HG03521 (cell line): ENCODE measurements at regions not wholly inside any gene's neighbourhood (a gene's known extent, or its start where the extent isn't known, plus 50 kb on each side); places are given as distances from the start of the nearest gene placed in this dataset.
"Not testable (repeated sequence)": the region's sequence is repeated elsewhere in the genome, so short reads cannot be mapped to it uniquely, and the experiment has no call there.

Experiments
- ATAC-seq: cut with Tn5 transposase; IDR thresholded peaks from one replicate; pipeline ENCODE4 v1.9.1; 2021; ENCODE audit warnings: mild to moderate bottlenecking, moderate library complexity; ENCODE audit not compliant: unreplicated experiment

DNA sequence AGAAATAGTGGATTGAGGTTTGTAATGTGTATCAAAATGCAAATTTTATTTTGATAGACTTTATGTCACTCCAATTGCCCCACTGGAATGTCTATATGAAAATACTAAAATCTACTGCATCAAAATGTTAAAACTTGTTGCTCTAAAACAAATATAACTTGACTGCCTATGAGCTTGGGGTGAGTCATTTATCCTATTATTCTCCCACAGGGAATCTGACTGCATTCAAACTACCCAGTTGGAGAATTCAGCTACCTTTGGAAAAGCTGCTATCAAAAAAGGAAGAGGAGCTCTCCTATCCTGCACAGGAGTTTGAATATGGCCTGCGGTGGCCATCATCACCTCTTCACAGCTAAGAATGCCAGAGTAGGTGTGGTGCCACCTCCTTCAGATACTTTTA is 173.1 kb downstream of the KLHL28 start:
- ATAC-seq, result no peak

DNA sequence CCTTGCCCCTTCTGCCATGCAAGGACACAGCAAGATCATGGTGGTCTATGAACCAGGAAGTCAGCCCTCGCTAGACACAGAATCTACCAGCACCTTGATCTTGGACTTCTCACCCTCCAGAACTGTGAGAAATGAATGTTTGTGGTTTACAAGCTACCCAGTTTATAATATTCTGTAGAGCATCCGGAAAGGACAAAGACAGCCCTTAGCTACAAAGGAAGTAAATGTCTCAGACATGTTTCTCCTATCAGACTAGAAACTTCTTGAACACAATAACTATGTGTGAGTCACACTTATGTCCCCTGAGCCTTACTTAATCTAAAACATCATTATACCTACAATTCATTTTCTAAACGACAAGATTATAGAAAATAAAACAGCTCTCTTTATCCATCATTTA is 176.7 kb downstream of the KLHL28 start:
- no peak for ATAC-seq

DNA sequence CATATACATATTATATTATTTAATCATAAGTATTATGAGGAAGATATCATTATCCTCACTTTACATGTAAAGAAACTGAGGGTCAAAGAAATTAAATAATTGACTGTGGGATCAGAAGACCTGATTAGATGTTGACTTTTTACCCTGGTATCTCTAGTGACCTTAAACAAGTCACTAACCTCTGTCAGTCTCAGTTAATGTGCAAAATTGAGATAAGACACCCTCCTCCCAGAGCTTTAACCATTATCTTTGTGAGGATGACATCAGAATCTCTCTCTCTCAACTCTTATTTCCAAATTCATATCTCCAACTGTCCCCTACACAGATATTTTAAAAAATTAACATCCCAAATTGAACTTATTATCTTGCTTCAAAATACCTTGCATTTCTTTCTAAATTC is 177.8 kb downstream of the KLHL28 start:
- ATAC-seq, result no peak

DNA sequence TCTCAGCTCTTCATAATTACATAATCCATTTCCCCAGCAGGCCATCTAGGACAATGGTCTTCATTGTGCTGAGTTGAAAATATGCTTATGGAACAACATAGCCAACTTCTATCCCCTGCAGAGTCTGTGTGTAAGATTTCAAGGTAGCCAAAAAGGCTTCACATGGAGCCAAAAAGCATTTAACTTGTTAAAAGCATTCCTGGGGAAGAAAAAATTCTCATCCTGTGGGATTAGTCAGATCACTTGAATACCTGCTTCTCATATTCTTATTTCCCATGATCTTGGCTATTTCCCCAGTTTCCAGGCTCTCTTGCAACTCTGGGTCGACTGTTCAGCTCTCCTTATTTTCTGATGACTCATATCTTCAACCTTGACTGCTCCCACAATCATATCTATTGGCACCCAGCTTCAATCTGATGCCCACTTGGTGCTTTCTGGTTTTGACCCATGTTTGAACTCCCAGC is 178.9 kb downstream of the KLHL28 start:
- no peak for ATAC-seq

DNA sequence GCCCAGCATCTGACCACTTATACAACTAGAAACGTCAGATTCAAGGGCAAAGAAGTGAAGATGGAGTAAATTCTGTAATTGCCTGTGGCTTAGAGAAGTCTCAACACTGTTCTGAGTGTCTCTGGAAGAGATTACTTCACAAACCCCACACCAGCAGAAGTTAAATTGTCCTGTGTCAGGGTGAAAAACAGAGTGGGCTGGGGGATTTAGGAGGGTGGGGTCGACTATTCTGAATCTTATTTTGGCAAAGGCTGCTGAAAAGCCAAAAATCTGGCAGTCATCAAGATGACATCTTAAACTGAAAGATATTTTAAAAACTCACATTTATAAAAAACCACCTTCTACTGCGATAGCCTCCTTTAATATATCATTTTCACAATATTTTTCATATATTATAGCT is 180.8 kb downstream of the KLHL28 start:
- ATAC-seq, result no peak

DNA sequence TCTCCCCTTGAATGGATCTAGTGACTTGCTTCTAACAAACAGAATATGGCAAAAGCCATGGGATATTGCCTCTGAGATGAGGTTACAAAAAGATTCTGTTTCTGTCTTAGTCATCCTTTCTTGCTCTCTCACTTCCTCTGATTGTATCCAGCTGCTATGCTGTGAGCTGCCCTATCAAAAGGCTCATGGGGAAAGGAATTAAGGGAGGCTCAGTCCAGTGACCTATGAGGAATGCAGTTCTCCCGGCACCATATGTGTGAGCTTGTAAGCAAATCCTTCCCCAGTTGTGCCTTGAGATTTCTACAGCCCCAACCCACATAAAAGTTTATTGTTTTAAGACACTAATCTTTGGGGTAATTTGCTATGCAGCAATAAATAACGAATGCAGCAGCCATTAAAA is 183.1 kb downstream of the KLHL28 start:
- no peak for ATAC-seq

DNA sequence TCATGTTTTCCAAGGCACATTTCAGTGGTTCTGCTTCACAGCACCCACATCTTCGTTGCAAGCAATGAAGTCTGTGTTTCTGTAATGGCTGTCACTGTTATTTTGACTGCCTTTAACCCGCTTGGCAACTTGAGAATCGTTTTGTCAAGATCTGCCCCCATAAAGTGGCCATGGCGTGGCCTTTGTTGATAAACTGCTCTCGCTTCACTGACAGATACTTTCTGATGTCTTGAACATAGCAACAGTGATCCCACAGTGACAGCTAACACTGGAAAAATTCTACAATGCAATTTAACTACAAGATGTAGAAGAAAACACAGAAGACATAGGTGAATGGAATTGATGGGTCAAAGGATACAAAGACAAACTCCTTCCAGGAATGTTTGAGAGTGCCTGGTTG is 184.2 kb downstream of the KLHL28 start:
- no peak for ATAC-seq

DNA sequence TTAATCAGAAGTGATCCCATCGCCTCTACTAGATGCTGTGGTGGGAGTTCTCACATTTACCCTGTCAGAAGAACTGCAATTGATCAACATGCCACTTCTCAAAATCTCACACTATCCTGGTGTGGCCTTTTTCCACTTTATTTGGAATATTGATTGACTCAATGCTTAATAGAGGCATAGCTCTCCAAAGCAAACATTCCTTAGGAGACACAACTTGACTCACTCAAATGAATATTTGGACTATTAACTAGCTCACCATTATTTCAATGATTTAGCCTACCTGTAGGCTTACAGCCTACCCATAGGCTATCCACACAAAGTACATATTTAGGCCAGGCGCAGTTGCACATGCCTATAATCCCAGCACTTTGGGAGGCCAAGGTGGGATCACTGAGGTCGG is 186.5 kb downstream of the KLHL28 start:
- no peak for ATAC-seq

DNA sequence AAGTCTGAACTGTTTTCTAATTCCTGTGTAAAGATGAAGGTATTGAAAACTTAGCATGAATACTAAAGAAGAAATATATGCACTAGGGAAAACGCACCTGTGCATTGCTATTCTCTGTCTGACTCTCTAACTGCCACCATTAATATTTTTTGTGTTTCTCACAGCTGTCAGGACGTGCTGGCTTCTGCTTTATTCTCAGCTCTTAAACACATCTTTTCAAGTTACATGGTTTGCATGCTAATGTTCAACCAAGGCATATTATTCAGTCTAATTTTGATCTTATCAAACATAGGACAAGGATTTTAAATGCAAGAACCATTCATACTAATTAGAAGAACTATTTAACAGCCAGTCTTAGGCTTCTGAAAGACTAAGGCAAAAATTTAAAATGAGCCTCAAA is 187.4 kb downstream of the KLHL28 start:
- ATAC-seq, result no peak

DNA sequence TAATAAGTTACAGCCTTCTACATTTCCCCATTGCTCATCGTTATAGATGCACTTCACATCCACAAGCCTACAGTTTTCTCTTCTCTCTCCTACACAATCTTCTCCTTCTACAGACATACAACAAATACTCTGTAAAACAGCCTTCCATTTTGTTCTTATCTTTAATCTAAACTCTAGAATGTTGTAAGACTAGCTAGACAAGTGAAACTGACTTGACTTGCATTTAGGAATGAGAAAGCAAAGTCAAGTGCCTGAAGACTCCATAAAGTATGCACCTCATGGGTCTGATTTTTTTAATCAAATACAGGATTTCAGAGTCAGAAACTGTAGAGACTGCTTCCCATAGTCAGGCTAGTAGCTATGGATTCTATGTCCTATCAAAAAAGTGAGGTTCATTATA is 190.3 kb downstream of the KLHL28 start:
- ATAC-seq, result no peak

DNA sequence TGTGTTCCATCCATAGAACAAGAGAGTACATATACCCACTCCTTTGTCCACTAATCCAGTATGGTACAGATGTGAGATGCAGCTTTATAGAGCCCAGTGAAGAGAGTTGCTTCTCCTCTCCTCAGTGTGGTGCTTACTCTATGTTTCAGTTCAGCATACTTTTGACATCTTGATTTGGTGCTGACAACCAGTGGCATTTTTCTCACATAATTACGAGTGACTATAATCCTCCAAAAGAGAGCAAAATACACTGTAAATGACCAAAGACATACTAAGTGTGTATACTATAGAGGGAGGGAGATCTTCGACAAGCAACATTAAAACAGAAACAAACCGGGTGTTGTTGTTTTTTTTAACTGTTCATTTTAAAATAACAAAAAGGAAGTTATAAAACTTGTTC is 191.5 kb downstream of the KLHL28 start:
- no peak for ATAC-seq

DNA sequence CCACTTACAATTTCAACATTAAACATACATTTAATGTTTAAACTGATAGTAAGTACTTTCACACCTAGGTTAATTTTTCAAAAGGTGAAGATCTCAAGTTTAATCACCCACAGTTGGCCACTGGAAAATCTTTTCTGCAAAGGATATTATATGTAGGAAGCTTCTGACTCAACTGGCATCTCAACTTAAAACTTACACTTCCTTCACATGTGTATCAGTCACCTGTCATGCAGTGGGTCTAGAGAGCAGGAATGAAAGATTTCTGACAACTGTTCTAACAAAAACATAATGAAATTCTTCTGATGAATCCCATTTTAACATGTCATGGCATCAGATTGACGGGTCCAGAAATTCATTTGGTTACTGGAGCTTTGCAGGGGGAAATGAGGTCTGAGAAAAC is 192.8 kb downstream of the KLHL28 start:
- no peak for ATAC-seq

DNA sequence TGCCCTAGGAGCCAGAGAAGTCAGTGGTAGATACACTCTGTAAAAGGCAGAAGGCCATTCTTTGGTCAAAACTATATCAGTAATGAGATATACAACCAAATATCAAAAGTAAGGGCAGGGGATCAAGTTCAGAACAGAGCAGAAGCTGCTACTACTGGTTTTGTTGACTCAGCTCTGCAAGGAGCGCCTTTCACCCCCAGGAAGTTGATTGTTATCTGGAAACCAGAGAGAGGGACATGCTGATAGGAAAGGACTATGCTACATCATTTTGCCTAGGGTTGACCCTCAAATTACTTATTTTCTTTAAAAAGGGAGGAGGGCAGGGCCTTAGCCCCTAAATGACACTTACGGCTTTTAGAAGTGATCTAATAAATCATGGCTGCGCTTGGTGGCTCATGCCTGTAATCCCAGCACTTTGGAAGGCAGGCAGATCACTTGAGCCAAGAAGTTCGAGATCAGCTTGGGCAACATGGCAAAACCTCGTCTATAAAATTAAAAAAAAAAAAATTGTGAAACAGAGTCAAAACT is 194.0 kb downstream of the KLHL28 start:
- no peak for ATAC-seq

DNA sequence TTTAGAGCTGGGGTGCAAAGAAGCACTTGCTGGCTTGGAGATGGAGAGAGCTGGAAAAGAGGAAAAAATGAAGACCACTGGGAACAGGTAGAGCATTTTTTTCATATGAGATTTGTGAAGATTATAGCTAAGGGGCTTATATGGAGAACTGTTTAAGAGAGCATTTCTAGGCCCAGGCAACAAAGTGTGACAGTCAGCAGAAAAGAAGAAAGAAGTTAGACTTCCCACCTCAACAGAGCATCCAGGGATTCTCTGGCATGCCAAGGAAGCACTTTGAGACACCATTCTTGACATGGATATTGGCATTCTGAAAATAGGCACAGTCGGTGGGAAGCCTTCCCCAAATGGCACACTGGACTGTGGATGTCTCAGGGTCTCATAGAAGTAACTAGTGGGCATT is 195.5 kb downstream of the KLHL28 start:
- ATAC-seq, result no peak

DNA sequence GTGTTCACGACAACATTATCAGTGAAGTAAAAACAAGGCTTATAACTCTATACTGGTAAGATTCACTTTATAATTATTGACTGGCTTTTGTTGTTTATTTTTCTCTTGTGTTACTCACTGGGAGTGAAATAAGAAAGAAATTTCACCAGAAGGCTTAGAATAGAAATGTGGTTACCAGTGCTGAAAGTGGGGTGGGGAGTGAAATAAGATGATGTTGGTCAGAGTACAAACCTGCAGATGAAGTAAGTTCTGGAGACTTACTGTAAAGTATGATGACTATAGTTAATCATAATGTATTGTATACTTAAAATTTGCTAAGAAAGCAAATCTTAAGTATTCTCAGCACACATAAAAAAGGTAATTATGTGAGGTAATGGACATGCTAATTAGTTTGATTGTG is 198.4 kb downstream of the KLHL28 start:
- ATAC-seq, result no peak

DNA sequence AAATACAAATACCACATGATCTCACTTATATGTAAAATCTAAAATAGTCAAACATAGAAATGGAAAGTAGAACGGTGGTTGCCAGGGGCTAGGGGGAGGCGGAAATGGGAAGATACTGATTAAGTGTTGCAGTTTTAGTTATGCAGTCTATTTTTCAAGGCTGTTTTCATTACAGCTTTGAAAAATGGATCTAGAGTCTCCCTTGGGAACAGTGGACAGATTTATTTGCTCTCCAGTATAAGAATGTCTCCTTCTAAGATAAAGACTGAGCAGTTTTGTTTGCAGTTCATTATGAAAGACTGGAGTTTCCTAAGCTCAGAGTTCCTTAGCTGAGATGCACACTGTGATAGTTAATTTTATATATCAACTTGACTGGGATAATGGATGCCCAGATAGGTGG is 202.5 kb downstream of the KLHL28 start:
- no peak for ATAC-seq

DNA sequence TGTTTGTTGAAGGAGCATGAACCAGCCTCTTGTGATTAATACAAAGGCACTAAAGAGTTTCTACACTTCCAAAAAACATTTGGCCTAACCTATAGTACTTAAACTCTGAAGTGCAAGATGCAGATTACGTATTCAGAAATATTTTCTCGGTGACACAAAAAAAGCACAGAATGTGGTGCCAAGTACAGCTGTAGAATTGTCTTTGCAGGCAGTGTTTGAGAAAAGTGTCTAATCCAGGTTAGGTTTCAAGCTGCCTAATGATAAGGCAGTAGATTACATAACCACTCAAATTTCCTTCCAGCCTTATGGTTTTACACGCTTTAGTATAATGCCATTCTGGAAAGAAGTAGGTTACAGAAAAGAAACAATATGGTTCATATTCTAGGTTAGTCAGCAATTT is 205.2 kb downstream of the KLHL28 start:
- no peak for ATAC-seq

DNA sequence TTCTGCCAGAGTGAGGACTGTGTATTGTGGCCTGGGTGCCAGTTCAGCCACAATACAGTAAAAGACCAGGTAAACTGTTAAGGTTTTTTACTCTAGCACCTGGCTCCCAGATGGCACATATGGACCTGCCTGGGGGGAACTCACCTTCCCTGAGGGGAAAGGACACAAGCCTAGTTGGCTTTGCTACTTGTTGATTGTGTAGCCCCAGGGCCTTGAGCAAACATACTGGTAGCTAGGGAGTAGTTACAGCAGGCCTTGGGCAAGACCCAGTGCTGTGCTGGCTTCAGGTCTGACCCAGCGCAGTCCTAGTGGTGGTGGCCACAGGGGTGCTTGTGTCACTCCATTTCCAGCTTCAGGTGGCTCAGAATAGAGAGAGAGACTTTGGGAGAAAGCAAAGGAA is 216.4 kb downstream of the KLHL28 start:
- no peak for ATAC-seq

DNA sequence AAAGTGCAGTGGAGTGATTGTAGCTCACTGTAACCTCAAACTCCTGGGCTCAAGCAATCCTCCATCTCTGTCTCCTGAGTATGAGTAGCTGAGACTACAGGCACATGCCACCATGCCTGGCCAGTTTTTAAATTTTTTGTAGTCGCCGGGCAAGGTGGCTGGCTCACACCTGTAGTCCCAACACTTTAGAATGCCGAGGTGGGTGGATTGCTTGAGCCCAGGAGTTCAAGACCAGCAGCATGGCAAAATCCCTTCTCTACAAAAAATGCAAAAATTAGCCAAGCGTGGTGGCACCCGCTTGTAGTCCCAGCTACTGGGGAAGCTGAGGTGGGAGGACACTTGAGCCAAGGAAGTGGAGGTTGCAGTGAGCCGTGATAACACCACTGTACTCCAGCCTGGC is 219.5 kb downstream of the KLHL28 start:
- no peak for ATAC-seq

DNA sequence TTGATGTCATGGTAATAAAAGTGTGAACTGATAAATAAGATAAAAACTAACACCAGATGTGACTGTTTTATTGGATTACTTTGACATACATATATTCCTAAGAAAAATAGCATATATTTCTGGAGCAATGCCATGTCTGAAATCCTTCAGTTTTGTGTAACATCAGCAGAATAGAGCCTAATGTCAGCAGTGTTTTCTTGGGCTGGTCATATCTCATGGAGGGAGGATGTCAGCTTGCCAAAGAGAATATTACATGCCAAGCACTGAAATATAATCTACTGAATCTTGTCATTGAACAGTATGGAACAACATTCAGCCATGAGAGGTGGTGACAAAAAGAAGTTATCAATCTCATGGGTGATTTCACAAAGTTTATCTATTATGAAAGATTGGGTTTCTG is 220.3 kb downstream of the KLHL28 start:
- ATAC-seq, result no peak

DNA sequence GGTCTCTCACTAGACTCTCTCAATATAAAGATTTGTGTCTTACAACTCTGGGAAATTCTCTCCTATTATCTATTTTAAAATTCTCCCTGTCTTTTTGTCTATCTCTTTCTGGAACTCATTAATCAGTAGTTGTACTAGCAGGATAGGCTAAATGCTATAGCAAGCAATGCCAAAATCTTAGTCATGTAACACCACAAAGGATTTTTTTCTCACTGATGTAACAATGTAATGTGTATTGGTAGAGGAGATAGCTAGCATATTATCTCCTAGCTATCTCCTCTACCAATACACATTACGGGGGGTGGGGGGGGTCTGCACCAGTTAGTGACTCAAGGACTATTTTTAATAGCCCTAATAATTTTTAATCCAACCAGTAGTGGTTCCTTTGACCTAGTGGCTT is 225.4 kb downstream of the KLHL28 start:
- ATAC-seq, result no peak

DNA sequence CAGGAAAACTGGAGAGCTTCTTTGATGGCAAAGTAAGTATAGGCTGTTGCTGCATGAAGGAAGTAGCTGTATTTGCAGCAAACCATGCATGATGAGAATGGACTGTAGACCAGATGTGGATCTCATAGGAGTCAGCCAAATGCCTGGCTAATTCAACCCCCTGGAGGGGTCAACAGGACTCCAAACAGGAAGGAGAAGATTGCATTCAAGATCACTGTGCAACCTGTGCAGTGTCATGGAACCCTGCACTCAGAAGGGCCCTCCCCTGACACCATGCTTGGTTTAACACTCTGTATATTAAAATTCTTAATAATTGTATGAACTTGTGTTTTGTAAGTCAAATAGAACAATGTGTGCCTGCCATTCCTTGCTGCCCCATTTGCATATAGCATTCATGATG is 225.1 kb upstream of the FSCB start:
- no peak for ATAC-seq

DNA sequence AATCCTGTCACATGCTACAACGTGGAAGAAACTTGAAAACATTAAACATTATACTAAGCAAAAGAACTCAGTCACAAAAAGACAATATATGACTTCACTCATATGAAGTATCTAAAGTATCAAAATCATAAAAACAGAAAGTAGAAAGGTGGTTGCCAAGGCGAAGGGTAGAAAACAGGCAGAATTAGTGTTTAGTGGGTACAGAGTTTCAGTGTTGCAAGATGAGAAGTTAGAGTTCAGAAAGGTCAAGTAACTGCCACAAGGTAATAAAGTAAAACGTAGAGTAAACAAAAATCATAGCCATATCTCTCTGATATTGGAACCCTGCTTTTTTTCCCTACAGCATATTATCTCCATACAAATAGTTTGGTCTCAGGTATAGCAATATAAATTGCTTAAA is 223.8 kb upstream of the FSCB start:
- no peak for ATAC-seq

DNA sequence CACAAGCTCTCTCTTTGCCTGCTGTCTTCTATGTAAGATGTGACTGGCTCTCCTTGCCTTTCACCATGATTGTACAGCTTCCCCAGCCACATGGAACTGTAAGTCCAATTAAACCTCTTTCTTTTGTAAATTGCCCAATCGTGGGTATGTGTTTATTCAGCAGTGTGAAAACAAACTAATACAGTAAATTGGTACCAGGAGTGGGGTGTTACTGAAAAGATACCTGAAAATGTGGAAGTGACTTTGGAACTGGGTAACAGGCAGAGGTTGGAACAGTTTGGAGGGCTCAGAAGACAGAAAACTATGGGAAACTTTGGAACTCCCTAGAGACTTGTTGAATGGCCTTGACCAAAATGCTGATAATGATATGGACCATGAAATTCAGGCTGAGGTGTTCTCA is 214.3 kb upstream of the FSCB start:
- ATAC-seq, result not testable (repeated sequence)
